HL-60 (cell line): ENCODE measurements at regions not wholly inside any gene's neighbourhood (a gene's known extent, or its start where the extent isn't known, plus 50 kb on each side); places are given as distances from the start of the nearest gene placed in this dataset.

Experiments
- DNase-seq, 2 experiments: peaks; one replicate each; pipeline ENCODE4 v3.0.0-alpha.2; 2010 to 2020; ENCODE audit warnings: low read depth in 1 of 2, low spot score in 1 of 2
- H3K27ac ChIP-seq: fragments of 250-450 bp; sonication (Bioruptor Pico); replicated peaks from 2 replicates; pipeline ENCODE4 v1.5.1; 2020; ENCODE audit warnings: mild to moderate bottlenecking, moderate library complexity
- H3K27me3 ChIP-seq: fragments of 250-450 bp; sonication (Bioruptor Pico); 2 replicates; pipeline ENCODE4 v1.5.1; 2021; ENCODE audit warnings: mild to moderate bottlenecking, moderate library complexity; ENCODE audit not compliant: insufficient read depth, poor library complexity, severe bottlenecking
- H3K4me3 ChIP-seq: replicated peaks from 2 replicates; pipeline ENCODE4 v1.5.1; 2011; ENCODE audit warnings: mild to moderate bottlenecking, control low read depth, low read length; ENCODE audit not compliant: insufficient read depth
- GABPA ChIP-seq: IDR thresholded peaks from 2 replicates; pipeline ENCODE4 v1.6.1; 2012; ENCODE audit warnings: low read depth
- POLR2AphosphoS5 ChIP-seq: IDR thresholded peaks from 2 replicates; pipeline ENCODE4 v1.6.1; 2012; ENCODE audit warnings: low read depth
- SPI1 ChIP-seq: IDR thresholded peaks from 2 replicates; pipeline ENCODE4 v1.6.1; 2012; ENCODE audit warnings: low read depth, mild to moderate bottlenecking, borderline replicate concordance
- TF ChIP-seq, protein P1 (sequence below): IDR thresholded peaks from 2 replicates; pipeline ENCODE4 v1.6.1; 2012; ENCODE audit warnings: low read depth; ENCODE audit not compliant: insufficient replicate concordance
- TF ChIP-seq, protein P2 (sequence below): IDR thresholded peaks from one replicate; pipeline ENCODE4 v1.5.1; 2011; ENCODE audit warnings: low read length, control low read depth, inconsistent platforms; ENCODE audit not compliant: insufficient read depth

DNA sequence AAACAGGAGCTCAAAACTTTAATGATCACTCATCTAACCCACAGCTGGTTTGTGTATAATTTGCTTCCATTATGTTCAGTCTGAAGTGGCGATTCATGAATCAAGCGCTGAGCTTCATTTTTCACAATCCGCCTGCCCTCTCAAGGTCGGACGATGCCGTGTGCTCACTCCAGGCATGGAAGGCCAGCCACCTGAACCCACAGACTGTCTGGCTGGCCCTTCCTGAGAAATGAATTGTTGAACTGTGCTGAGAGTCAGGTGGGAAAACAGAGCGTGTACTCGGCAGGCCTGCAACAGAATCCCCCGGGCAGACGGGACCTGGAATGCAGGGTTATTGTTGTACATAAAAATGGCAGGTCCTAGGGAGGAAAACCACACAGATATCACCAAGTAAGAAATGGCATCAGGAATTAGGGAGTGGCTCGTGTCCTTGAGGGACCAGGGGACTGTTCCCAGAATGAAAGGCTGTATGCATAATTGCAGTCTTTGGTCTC is 375.7 kb downstream of the IRX2 start:
- no peak overlapping the region for H3K4me3 ChIP-seq
- no peak for DNase-seq
- TF ChIP-seq, protein P1, sequence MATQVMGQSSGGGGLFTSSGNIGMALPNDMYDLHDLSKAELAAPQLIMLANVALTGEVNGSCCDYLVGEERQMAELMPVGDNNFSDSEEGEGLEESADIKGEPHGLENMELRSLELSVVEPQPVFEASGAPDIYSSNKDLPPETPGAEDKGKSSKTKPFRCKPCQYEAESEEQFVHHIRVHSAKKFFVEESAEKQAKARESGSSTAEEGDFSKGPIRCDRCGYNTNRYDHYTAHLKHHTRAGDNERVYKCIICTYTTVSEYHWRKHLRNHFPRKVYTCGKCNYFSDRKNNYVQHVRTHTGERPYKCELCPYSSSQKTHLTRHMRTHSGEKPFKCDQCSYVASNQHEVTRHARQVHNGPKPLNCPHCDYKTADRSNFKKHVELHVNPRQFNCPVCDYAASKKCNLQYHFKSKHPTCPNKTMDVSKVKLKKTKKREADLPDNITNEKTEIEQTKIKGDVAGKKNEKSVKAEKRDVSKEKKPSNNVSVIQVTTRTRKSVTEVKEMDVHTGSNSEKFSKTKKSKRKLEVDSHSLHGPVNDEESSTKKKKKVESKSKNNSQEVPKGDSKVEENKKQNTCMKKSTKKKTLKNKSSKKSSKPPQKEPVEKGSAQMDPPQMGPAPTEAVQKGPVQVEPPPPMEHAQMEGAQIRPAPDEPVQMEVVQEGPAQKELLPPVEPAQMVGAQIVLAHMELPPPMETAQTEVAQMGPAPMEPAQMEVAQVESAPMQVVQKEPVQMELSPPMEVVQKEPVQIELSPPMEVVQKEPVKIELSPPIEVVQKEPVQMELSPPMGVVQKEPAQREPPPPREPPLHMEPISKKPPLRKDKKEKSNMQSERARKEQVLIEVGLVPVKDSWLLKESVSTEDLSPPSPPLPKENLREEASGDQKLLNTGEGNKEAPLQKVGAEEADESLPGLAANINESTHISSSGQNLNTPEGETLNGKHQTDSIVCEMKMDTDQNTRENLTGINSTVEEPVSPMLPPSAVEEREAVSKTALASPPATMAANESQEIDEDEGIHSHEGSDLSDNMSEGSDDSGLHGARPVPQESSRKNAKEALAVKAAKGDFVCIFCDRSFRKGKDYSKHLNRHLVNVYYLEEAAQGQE = no peak
- TF ChIP-seq SPI1 (no peak), GABPA (no peak), POLR2AphosphoS5 (no peak)
- TF ChIP-seq, protein P2, sequence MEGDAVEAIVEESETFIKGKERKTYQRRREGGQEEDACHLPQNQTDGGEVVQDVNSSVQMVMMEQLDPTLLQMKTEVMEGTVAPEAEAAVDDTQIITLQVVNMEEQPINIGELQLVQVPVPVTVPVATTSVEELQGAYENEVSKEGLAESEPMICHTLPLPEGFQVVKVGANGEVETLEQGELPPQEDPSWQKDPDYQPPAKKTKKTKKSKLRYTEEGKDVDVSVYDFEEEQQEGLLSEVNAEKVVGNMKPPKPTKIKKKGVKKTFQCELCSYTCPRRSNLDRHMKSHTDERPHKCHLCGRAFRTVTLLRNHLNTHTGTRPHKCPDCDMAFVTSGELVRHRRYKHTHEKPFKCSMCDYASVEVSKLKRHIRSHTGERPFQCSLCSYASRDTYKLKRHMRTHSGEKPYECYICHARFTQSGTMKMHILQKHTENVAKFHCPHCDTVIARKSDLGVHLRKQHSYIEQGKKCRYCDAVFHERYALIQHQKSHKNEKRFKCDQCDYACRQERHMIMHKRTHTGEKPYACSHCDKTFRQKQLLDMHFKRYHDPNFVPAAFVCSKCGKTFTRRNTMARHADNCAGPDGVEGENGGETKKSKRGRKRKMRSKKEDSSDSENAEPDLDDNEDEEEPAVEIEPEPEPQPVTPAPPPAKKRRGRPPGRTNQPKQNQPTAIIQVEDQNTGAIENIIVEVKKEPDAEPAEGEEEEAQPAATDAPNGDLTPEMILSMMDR = no peak
- H3K27ac ChIP-seq = no peak overlapping the region
- no peaks in the 10 kb centered on the region for H3K27me3 ChIP-seq

DNA sequence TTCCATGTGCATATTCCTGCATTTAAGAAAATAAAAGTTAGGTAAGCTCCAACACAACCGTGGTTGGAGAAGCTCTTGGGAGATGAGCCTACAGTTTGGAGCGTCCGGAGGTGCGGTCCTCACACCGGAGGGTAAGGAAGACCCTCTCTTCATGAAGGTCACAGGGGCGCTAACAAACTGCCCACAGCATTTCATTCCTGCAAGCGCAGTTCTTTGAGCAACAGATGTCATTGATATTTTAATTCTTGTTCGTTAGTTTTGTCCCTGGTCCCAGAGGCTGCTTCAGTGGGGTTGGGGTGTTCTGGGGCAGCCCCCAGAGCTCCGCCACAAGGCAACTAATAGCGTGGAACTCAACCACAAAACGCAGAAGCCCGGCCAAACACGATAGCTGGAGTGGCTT is 376.2 kb downstream of the IRX2 start:
- Histone ChIP-seq H3K4me3 (no peak overlapping the region), H3K27ac (no peak overlapping the region), H3K27me3 (no peaks in the 10 kb centered on the region)
- no peak for DNase-seq
- TF ChIP-seq, protein P1 = no peak
- TF ChIP-seq POLR2AphosphoS5 = no peak
- TF ChIP-seq SPI1 = no peak
- no peak for TF ChIP-seq GABPA
- TF ChIP-seq, protein P2 = no peak

DNA sequence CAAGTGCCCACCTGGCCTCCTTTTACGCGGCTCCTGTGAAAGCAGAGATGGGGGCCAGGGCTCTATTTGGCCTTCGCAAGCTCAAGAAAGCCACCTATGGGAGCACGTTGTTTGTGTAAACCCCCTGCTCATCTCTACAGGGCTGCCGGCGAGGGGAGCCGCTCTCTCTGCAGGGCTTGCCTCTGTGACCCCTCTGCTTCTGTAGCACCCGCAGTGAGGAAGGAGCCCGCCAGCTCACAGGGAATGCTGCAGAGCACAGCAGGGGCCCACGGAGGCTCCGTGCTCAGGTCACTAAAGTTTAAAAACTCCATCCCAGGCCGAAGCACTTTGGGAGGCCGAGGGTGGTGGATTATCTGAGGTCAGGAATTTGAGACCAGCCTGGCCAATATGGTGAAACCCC is 376.8 kb downstream of the IRX2 start:
- Histone ChIP-seq H3K4me3 (no peak overlapping the region), H3K27me3 (no peaks in the 10 kb centered on the region), H3K27ac (no peak overlapping the region)
- no peak for DNase-seq
- no peak for TF ChIP-seq POLR2AphosphoS5
- no peak for TF ChIP-seq GABPA
- TF ChIP-seq, protein P1 = no peak
- no peak for TF ChIP-seq SPI1

DNA sequence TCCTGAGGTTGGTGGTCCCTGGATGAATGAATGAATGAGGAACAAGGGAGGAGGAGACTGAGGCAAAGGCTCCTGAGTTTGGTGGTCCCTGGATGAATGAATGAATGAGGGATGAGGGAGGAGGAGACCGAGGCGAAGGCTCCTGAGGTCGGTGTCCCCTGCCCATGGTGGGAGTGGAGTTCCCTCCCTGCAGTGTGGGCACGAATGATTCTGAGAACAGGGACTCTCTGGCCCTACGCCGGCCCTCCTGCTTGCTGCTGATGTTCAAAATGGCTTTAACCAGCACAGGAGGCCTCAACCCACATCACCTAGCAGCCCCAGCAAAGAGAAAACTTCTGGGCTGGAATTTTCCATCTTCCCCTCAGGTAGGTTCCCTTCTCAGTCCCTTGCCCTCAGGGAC is 377.8 kb downstream of the IRX2 start:
- TF ChIP-seq POLR2AphosphoS5 (no peak), SPI1 (no peak), GABPA (no peak)
- TF ChIP-seq, protein P1 = no peak
- TF ChIP-seq, protein P2 = no peak
- Histone ChIP-seq H3K27ac (no peak overlapping the region), H3K27me3 (no peaks in the 10 kb centered on the region), H3K4me3 (no peak overlapping the region)
- DNase-seq = no peak
